ENCODE measurements at regions not wholly inside any gene's neighbourhood (a gene's known extent, or its start where the extent isn't known, plus 50 kb on each side); places are given as distances from the start of the nearest gene placed in this dataset.

DNA sequence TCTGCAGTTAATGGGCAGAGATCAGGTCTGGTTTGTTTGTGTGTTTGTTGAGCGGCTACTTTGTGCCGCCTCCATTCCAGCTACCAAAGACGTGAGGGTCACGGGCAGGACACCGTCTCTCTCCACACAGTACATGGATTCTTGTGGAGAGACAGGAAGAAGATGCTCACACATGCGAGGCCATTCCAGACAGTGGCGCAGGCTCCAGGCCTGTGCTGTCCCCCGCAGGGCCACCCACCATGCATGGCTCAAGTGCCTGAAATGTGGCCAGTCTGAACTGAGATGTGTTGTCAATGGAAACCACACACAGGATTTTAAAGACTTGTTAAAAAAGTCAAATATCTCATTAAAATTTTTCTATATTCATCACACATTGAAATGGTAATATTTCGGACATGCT, 848.3 kb downstream of the TBC1D22A start:
- no peaks in the 10 kb centered on the region for H3K36me3 ChIP-seq (replicated peaks; ENCODE audit: control insufficient read depth, insufficient read depth, low read length)
- H3K27me3 ChIP-seq (ENCODE audit: control insufficient read depth, insufficient read depth, low read length) = no peaks in the 10 kb centered on the region
- no peak for DNase-seq
- H3K4me3 ChIP-seq (ENCODE audit: insufficient read depth, low read depth, low read length) = no peak overlapping the region

- no peak overlapping the region for H3K4me3 ChIP-seq (ENCODE audit: insufficient read depth, low read depth, low read length)
- H3K36me3 ChIP-seq (replicated peaks; ENCODE audit: control insufficient read depth, insufficient read depth, low read length) = no peaks in the 10 kb centered on the region
- no peak for DNase-seq
- no peaks in the 10 kb centered on the region for H3K27me3 ChIP-seq (ENCODE audit: control insufficient read depth, insufficient read depth, low read length)
Measured at GRCh38 chr22:47610281-47610680, 847.8 kb downstream of the TBC1D22A start.

- no peak for DNase-seq
- H3K36me3 ChIP-seq (replicated peaks; ENCODE audit: control insufficient read depth, insufficient read depth, low read length) = no peaks in the 10 kb centered on the region
- no peaks in the 10 kb centered on the region for H3K27me3 ChIP-seq (ENCODE audit: control insufficient read depth, insufficient read depth, low read length)
- no peak overlapping the region for H3K4me3 ChIP-seq (ENCODE audit: insufficient read depth, low read depth, low read length)
Measured at GRCh38 chr22:47609653-47610052, 847.2 kb downstream of the TBC1D22A start.

GRCh38 chr22:47608421-47608820, 846.0 kb downstream of the TBC1D22A start:
- DNase-seq = no peak
- no peaks in the 10 kb centered on the region for H3K36me3 ChIP-seq (replicated peaks; ENCODE audit: control insufficient read depth, insufficient read depth, low read length)
- no peaks in the 10 kb centered on the region for H3K27me3 ChIP-seq (ENCODE audit: control insufficient read depth, insufficient read depth, low read length)
- H3K4me3 ChIP-seq (ENCODE audit: insufficient read depth, low read depth, low read length) = no peak overlapping the region

DNA sequence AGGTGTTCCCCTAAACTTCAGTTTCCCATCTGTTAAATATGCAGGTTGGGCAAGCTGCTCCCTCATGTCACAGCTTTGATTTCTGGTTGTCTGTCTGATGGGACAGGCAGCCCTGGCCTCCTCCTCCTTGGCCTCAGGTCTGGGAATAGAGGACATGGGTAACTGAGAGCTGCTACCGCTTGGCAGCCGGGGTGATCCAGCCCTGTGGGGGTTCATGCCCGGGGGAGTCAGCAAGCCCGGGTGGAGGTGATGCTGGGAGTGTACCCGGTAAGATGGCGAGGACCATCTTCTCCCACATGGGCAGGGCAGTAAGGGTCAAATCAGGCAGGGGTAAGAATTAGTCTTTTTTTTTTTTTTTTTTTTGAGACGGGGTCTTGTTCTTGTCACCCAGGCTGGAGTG, 845.0 kb downstream of the TBC1D22A start:
- no peak for DNase-seq
- Histone ChIP-seq H3K4me3 (ENCODE audit: insufficient read depth, low read depth, low read length) (no peak overlapping the region), H3K27me3 (ENCODE audit: control insufficient read depth, insufficient read depth, low read length) (no peaks in the 10 kb centered on the region), H3K36me3 (replicated peaks; ENCODE audit: control insufficient read depth, insufficient read depth, low read length) (no peaks in the 10 kb centered on the region)

DNA sequence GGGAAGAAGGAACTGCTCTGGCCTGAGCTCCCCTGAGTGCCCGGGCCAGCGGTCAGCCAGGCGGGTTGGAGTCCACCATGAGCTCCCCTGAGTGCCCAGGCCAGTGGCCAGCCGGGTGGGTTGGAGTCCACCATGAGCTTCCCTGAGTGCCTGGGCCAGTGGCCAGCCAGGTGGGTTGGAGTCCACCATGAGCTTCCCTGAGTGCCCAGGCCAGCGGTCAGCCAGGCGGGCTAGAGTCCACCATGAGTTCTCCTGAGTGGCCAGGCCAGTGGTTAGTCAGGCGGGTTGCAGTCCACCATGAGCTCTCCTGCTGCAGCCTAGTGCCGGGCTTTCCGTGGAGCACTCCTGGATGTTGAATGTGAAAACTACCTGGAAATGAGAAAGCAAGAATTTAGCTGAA, 844.0 kb downstream of the TBC1D22A start:
- Histone ChIP-seq H3K36me3 (replicated peaks; ENCODE audit: control insufficient read depth, insufficient read depth, low read length) (no peaks in the 10 kb centered on the region), H3K4me3 (ENCODE audit: insufficient read depth, low read depth, low read length) (no peak overlapping the region), H3K27me3 (ENCODE audit: control insufficient read depth, insufficient read depth, low read length) (no peaks in the 10 kb centered on the region)
- DNase-seq = no peak

GRCh38 chr22:47605886-47606285, 843.4 kb downstream of the TBC1D22A start:
- Histone ChIP-seq H3K36me3 (replicated peaks; ENCODE audit: control insufficient read depth, insufficient read depth, low read length) (no peaks in the 10 kb centered on the region), H3K27me3 (ENCODE audit: control insufficient read depth, insufficient read depth, low read length) (no peaks in the 10 kb centered on the region), H3K4me3 (ENCODE audit: insufficient read depth, low read depth, low read length) (no peak overlapping the region)
- peak; percentile 16 for DNase-seq

DNA sequence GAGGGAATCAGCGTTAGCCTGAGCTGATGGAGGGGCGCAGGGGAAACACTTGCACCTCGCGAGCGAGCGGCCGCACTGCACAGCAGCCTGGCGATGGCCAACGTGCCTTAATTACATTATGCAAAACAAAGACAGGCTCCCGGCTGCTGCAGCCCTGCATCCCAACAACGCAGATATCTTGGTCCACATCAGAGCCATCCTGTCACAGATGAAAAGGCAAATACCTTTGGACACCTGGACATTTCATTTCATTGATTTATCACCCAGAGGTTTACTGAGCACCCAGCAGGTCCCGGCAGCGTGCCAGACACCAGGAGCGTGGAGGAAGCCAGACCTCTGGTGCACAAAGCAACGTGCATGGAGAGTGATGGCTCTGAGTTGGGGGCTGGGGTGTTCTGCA, 843.0 kb downstream of the TBC1D22A start:
- Histone ChIP-seq H3K27me3 (ENCODE audit: control insufficient read depth, insufficient read depth, low read length) (no peaks in the 10 kb centered on the region), H3K36me3 (replicated peaks; ENCODE audit: control insufficient read depth, insufficient read depth, low read length) (no peaks in the 10 kb centered on the region), H3K4me3 (ENCODE audit: insufficient read depth, low read depth, low read length) (no peak overlapping the region)
- DNase-seq = peak; percentile 15

DNA sequence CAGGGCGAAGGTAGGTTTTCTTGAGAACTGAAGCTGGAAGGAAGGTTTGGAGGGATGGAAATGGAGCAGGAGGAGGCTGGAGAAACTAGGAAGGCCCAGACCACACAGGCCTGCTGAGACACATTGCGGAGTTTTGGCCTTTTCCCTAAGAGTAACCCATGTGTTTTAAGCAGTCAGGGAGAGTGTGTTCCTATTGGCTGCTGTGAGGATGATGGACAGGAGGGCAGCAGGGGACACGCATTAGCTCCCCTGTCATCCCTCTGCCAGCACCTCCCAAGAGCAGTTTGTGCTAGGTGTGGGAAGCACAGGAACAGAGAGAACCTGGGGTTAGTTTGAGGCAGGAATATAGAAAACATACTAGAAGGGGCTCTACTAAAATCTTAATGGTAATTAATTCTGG, 842.1 kb downstream of the TBC1D22A start:
- H3K36me3 ChIP-seq (replicated peaks; ENCODE audit: control insufficient read depth, insufficient read depth, low read length) = no peaks in the 10 kb centered on the region
- no peaks in the 10 kb centered on the region for H3K27me3 ChIP-seq (ENCODE audit: control insufficient read depth, insufficient read depth, low read length)
- DNase-seq = peak; percentile 50
- no peak overlapping the region for H3K4me3 ChIP-seq (ENCODE audit: insufficient read depth, low read depth, low read length)

DNA sequence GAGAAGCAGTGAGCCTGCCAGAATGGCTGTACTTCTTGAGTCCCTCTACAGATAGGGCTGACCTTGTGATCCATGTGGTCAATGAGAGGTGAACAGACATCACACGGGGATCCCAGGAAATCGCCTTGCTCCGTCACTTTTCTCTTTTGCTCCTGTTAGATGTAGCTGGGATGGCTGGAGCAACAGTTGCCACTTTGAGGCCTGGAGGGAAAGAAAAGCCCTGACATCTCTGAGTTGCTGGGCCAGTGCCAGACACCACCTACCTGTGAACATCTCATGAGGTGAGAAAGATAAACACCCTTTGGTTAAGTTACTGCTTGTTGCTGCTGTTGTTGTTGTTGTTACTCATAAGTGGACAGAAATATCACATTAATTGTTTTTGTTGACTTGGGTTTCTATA, 840.3 kb downstream of the TBC1D22A start:
- DNase-seq = no peak
- no peaks in the 10 kb centered on the region for H3K36me3 ChIP-seq (replicated peaks; ENCODE audit: control insufficient read depth, insufficient read depth, low read length)
- H3K27me3 ChIP-seq (ENCODE audit: control insufficient read depth, insufficient read depth, low read length) = no peaks in the 10 kb centered on the region
- no peak overlapping the region for H3K4me3 ChIP-seq (ENCODE audit: insufficient read depth, low read depth, low read length)

DNA sequence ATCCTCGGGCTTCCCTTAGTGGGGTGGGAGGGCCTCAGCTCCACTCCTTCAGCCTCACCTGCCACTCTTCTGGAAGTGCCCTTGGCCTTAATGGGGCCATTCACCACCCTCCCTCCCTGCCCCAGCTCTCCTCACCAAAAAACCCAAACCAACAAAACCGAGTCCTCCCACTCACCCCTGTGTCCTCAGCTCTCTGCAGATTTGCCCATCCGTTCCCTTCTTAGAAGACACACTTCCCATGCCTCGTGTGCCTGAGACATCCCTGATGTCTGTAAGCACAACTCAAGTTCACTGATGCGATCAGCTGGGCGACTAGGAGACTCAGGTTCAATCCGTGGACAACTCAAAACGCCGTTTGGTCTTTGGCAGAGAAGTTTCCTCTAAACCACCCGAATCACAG, 839.2 kb downstream of the TBC1D22A start:
- Histone ChIP-seq H3K4me3 (ENCODE audit: insufficient read depth, low read depth, low read length) (no peak overlapping the region), H3K27me3 (ENCODE audit: control insufficient read depth, insufficient read depth, low read length) (no peaks in the 10 kb centered on the region), H3K36me3 (replicated peaks; ENCODE audit: control insufficient read depth, insufficient read depth, low read length) (no peaks in the 10 kb centered on the region)
- no peak for DNase-seq

DNA sequence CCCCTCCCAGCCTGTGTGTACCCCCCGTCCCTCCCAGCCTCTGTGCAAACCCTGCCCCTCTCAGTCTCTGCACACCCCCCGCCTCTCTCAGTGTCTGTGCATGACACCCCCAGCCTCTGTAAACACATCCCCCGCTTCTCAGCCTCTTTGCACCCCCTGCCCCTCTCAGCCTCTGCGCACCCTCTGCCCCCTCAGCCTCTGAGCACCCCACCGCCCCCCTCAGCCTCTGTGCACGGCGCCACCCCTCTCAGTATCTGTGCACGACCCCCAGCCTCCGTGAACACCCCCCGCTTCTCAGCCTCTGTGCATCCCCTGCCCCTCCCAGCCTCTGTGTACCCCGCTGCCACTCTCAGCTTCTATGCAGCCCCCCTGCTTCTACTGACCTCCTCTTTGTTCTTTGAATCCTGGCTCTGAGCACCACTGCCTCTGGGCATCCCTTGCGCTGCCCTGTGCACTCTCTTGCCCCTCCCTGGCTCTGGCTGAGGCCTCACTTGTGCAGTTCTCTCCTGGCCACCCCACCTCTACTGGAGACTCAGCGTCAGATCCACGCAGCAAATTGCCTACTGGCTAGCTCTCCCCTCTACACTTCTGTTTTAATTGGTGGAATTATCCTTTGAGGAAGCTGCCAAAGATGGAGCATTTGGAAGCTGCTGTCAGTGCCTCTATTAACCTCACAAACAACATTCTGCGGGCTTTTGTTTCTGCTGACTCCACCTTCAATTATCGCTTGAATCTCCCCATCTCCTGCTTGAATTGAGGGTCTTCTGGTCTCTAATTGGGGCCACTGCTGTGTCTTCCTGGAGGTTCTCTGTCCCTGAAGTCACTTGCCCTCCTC, 838.6 kb downstream of the TBC1D22A start:
- Histone ChIP-seq H3K27me3 (ENCODE audit: control insufficient read depth, insufficient read depth, low read length) (no peaks in the 10 kb centered on the region), H3K36me3 (replicated peaks; ENCODE audit: control insufficient read depth, insufficient read depth, low read length) (no peaks in the 10 kb centered on the region), H3K4me3 (ENCODE audit: insufficient read depth, low read depth, low read length) (no peak overlapping the region)
- no peak for DNase-seq

- no peaks in the 10 kb centered on the region for H3K36me3 ChIP-seq (replicated peaks; ENCODE audit: control insufficient read depth, insufficient read depth, low read length)
- no peak overlapping the region for H3K4me3 ChIP-seq (ENCODE audit: insufficient read depth, low read depth, low read length)
- no peaks in the 10 kb centered on the region for H3K27me3 ChIP-seq (ENCODE audit: control insufficient read depth, insufficient read depth, low read length)
- no peak for DNase-seq
Measured at GRCh38 chr22:47600281-47600680, 837.8 kb downstream of the TBC1D22A start.

- no peaks in the 10 kb centered on the region for H3K36me3 ChIP-seq (replicated peaks; ENCODE audit: control insufficient read depth, insufficient read depth, low read length)
- no peaks in the 10 kb centered on the region for H3K27me3 ChIP-seq (ENCODE audit: control insufficient read depth, insufficient read depth, low read length)
- no peak overlapping the region for H3K4me3 ChIP-seq (ENCODE audit: insufficient read depth, low read depth, low read length)
- DNase-seq = no peak
Measured at GRCh38 chr22:47599753-47600152, 837.3 kb downstream of the TBC1D22A start.

DNA sequence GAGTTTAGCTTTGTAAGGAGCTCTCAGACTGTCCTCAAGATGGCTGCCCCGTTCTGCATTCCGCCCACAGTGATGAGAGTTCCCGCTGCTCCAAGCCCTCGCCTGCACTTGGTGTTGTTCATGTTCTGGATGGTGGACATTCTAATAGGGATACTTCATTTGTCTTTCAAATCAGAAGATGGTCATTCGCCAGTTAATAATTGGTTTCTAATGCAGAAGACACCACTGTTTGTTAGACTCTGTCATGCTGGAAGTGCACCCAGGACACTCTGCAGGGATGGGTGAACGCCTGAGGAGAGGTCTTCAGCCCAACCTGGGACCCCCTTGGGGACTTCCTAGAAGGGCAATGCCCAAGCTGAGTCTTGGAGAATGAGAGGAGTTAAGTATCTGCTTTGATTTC, 836.4 kb downstream of the TBC1D22A start:
- H3K4me3 ChIP-seq (ENCODE audit: insufficient read depth, low read depth, low read length) = no peak overlapping the region
- H3K27me3 ChIP-seq (ENCODE audit: control insufficient read depth, insufficient read depth, low read length) = no peaks in the 10 kb centered on the region
- no peak for DNase-seq
- H3K36me3 ChIP-seq (replicated peaks; ENCODE audit: control insufficient read depth, insufficient read depth, low read length) = no peaks in the 10 kb centered on the region

- no peak for DNase-seq
- H3K4me3 ChIP-seq (ENCODE audit: insufficient read depth, low read depth, low read length) = no peak overlapping the region
- H3K27me3 ChIP-seq (ENCODE audit: control insufficient read depth, insufficient read depth, low read length) = no peaks in the 10 kb centered on the region
- H3K36me3 ChIP-seq (replicated peaks; ENCODE audit: control insufficient read depth, insufficient read depth, low read length) = no peaks in the 10 kb centered on the region
Measured at GRCh38 chr22:47597041-47597440, 834.6 kb downstream of the TBC1D22A start.

Data from H7 (cell line).